ENCODE measurements at regions not wholly inside any gene's neighbourhood (a gene's known extent, or its start where the extent isn't known, plus 50 kb on each side); places are given as distances from the start of the nearest gene placed in this dataset.

- DNase-seq (ENCODE audit: low read depth in 1 of 2, low spot score in 1 of 2): no peak
- TF ChIP-seq CTCF (IDR thresholded peaks at IDR 0.05; ENCODE audit: low read depth, low read length): no peak
Observed at GRCh38 chr19:31144075-31144870, 205.0 kb downstream of the TSHZ3 start.

GRCh38 chr19:31141301-31141700 is 207.9 kb downstream of the TSHZ3 start:
- Histone ChIP-seq H3K4me3 (no peak overlapping the region), H3K36me3 (no peaks in the 10 kb centered on the region), H3K4me1 (ENCODE audit: low read depth) (no peaks in the 10 kb centered on the region), H3K27me3 (peaks cover 37% of the 10 kb centered on the region), H3K9me3 (ENCODE audit: low read depth) (no peaks in the 10 kb centered on the region), H3K27ac (no peak overlapping the region)
- no peak for TF ChIP-seq CTCF (IDR thresholded peaks at IDR 0.05; ENCODE audit: low read depth, low read length)
- no peak for DNase-seq (ENCODE audit: low read depth in 1 of 2, low spot score in 1 of 2)

More at GRCh38 chr19:31144075-31144870, 205.0 kb downstream of the TSHZ3 start:
- Histone ChIP-seq H3K27ac (no peak overlapping the region), H3K4me1 (ENCODE audit: low read depth) (no peaks in the 10 kb centered on the region), H3K9me3 (ENCODE audit: low read depth) (no peaks in the 10 kb centered on the region), H3K36me3 (no peaks in the 10 kb centered on the region), H3K27me3 (peaks cover 41% of the 10 kb centered on the region), H3K4me3 (no peak overlapping the region)

- no peak overlapping the region for H3K27ac ChIP-seq
- no peak for TF ChIP-seq CTCF (IDR thresholded peaks at IDR 0.05; ENCODE audit: low read depth, low read length)
- DNase-seq (ENCODE audit: low read depth in 1 of 2, low spot score in 1 of 2): peak in 1 of 2 donors; percentile 47
Observed at GRCh38 chr19:31140717-31141116, 208.5 kb downstream of the TSHZ3 start.

GRCh38 chr19:31139871-31140505 is 209.2 kb downstream of the TSHZ3 start:
- DNase-seq (ENCODE audit: low read depth in 1 of 2, low spot score in 1 of 2): peak in 1 of 2 donors; percentile 61
- Histone ChIP-seq H3K27ac (no peak overlapping the region), H3K4me1 (ENCODE audit: low read depth) (no peaks in the 10 kb centered on the region), H3K9me3 (ENCODE audit: low read depth) (no peaks in the 10 kb centered on the region), H3K27me3 (peaks cover 43% of the 10 kb centered on the region), H3K4me3 (no peak overlapping the region), H3K36me3 (no peaks in the 10 kb centered on the region)
- no peak for TF ChIP-seq CTCF (IDR thresholded peaks at IDR 0.05; ENCODE audit: low read depth, low read length)

More at GRCh38 chr19:31140717-31141116, 208.5 kb downstream of the TSHZ3 start:
- no peaks in the 10 kb centered on the region for H3K9me3 ChIP-seq (ENCODE audit: low read depth)
- peaks cover 41% of the 10 kb centered on the region for H3K27me3 ChIP-seq
- no peaks in the 10 kb centered on the region for H3K4me1 ChIP-seq (ENCODE audit: low read depth)
- H3K4me3 ChIP-seq: no peak overlapping the region
- H3K36me3 ChIP-seq: no peaks in the 10 kb centered on the region

GRCh38 chr19:31138077-31138476 is 211.2 kb downstream of the TSHZ3 start:
- no peak for TF ChIP-seq CTCF (IDR thresholded peaks at IDR 0.05; ENCODE audit: low read depth, low read length)
- no peak overlapping the region for H3K4me3 ChIP-seq
- H3K4me1 ChIP-seq (ENCODE audit: low read depth): no peaks in the 10 kb centered on the region
- no peak for DNase-seq (ENCODE audit: low read depth in 1 of 2, low spot score in 1 of 2)
- no peaks in the 10 kb centered on the region for H3K36me3 ChIP-seq
- no peaks in the 10 kb centered on the region for H3K9me3 ChIP-seq (ENCODE audit: low read depth)
- no peak overlapping the region for H3K27ac ChIP-seq
- H3K27me3 ChIP-seq: peaks cover 37% of the 10 kb centered on the region
